Epithelial cell of esophagus (primary cell): ENCODE measurements at regions not wholly inside any gene's neighbourhood (a gene's known extent, or its start where the extent isn't known, plus 50 kb on each side); places are given as distances from the start of the nearest gene placed in this dataset.

ENCODE experiments used
- DNase-seq: peaks from one replicate; pipeline ENCODE4 v3.0.0; 2010; ENCODE audit warnings: low read depth
- H3K4me3 ChIP-seq: 2 replicates; pipeline ENCODE4 v1.5.1; 2011; ENCODE audit warnings: mild to moderate bottlenecking, low read length, control low read depth
- CTCF ChIP-seq: IDR thresholded peaks from 2 replicates; pipeline ENCODE4 v1.5.1; 2011; ENCODE audit warnings: low read depth, mild to moderate bottlenecking, low read length, control low read depth, inconsistent platforms; ENCODE audit not compliant: insufficient read depth; ENCODE audit errors: missing control alignments

- TF ChIP-seq CTCF: no peak
- peak; percentile 80 for DNase-seq
- H3K4me3 ChIP-seq: no peak overlapping the region
Measured at GRCh38 chr10:9081253-9081652, 1026.8 kb downstream of the GATA3 start.

GRCh38 chr10:9081961-9082360, 1027.5 kb downstream of the GATA3 start:
- TF ChIP-seq CTCF: no peak
- DNase-seq: no peak
- H3K4me3 ChIP-seq: no peak overlapping the region

GRCh38 chr10:9091530-9092093, 1037.1 kb downstream of the GATA3 start:
- H3K4me3 ChIP-seq: no peak overlapping the region
- DNase-seq: no peak
- no peak for TF ChIP-seq CTCF

GRCh38 chr10:9096288-9096687, 1041.8 kb downstream of the GATA3 start:
- no peak overlapping the region for H3K4me3 ChIP-seq
- no peak for TF ChIP-seq CTCF
- DNase-seq: no peak

- TF ChIP-seq CTCF: no peak
- no peak overlapping the region for H3K4me3 ChIP-seq
- peak; percentile 6 for DNase-seq
Measured at GRCh38 chr10:9097206-9097990, 1042.9 kb downstream of the GATA3 start.

GRCh38 chr10:9097991-9098306, 1043.5 kb downstream of the GATA3 start:
- no peak for DNase-seq
- H3K4me3 ChIP-seq: no peak overlapping the region
- no peak for TF ChIP-seq CTCF

GRCh38 chr10:9102026-9102425, 1047.5 kb downstream of the GATA3 start:
- no peak for TF ChIP-seq CTCF
- peak; percentile 77 for DNase-seq
- H3K4me3 ChIP-seq: no peak overlapping the region
